ENCODE measurements at regions not wholly inside any gene's neighbourhood (a gene's known extent, or its start where the extent isn't known, plus 50 kb on each side); places are given as distances from the start of the nearest gene placed in this dataset.
"Not testable (repeated sequence)": the region's sequence is repeated elsewhere in the genome, so short reads cannot be mapped to it uniquely, and the experiment has no call there.

GRCh38 chr4:3882316-3882885 lies 116.2 kb downstream of the ADRA2C start:
- H3K4me3 Mint-ChIP-seq; DNase-seq (ENCODE audit: low spot score in 2 of 2); ATAC-seq (ENCODE audit: low read depth); H3K9me3 Mint-ChIP-seq; H3K27ac Mint-ChIP-seq; H3K36me3 Mint-ChIP-seq: not testable (repeated sequence)
- Mint-ChIP-seq H3K4me1 (peaks cover 12% of the 10 kb centered on the region), H3K27me3 (peaks cover 25% of the 10 kb centered on the region)

- H3K9me3 Mint-ChIP-seq; ATAC-seq (ENCODE audit: low read depth); DNase-seq (ENCODE audit: low spot score in 2 of 2); H3K27ac Mint-ChIP-seq; H3K36me3 Mint-ChIP-seq; H3K4me1 Mint-ChIP-seq; H3K4me3 Mint-ChIP-seq: not testable (repeated sequence)
- H3K27me3 Mint-ChIP-seq, result peaks cover 19% of the 10 kb centered on the region
Observed at GRCh38 chr4:3884261-3884660, 118.1 kb downstream of the ADRA2C start.

- not testable (repeated sequence) for H3K4me3 Mint-ChIP-seq; H3K27me3 Mint-ChIP-seq; H3K9me3 Mint-ChIP-seq; H3K4me1 Mint-ChIP-seq; H3K36me3 Mint-ChIP-seq; H3K27ac Mint-ChIP-seq; ATAC-seq (ENCODE audit: low read depth)
- peak; percentile 34 to 36 for DNase-seq (ENCODE audit: low spot score in 2 of 2)
Observed at GRCh38 chr4:3893590-3893989, 127.4 kb downstream of the ADRA2C start.

GRCh38 chr4:3894086-3894959 lies 128.1 kb downstream of the ADRA2C start:
- H3K9me3 Mint-ChIP-seq; H3K4me3 Mint-ChIP-seq; H3K4me1 Mint-ChIP-seq; DNase-seq (ENCODE audit: low spot score in 2 of 2); H3K36me3 Mint-ChIP-seq; ATAC-seq (ENCODE audit: low read depth); H3K27me3 Mint-ChIP-seq; H3K27ac Mint-ChIP-seq: not testable (repeated sequence)

DNA sequence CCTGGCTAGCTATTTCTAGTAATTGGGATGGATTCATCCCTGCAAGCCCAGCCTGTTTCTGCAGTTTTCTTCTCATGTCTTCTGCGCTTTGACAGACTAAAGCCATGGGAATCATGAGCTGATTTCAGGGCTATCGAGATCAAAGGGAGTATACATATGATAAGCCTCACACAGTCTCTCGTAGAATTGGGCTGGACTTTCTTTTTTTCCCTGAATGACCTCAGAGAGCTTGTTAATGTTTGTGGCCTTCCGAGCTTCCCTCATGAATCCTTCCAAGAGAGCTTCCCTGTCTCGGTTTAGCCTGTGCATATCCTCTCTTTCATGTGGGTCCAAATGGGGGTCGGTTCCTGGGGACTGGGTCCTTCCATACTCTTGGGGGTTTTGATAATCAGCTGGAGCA lies 130.3 kb downstream of the ADRA2C start:
- no peak overlapping the region for H3K4me3 Mint-ChIP-seq
- H3K27me3 Mint-ChIP-seq, result peaks cover 4% of the 10 kb centered on the region
- no peaks in the 10 kb centered on the region for H3K9me3 Mint-ChIP-seq
- H3K27ac Mint-ChIP-seq, result no peak overlapping the region
- no peaks in the 10 kb centered on the region for H3K4me1 Mint-ChIP-seq
- ATAC-seq (ENCODE audit: low read depth) (no peak), DNase-seq (ENCODE audit: low spot score in 2 of 2) (no peak)
- no peaks in the 10 kb centered on the region for H3K36me3 Mint-ChIP-seq

- H3K4me3 Mint-ChIP-seq; DNase-seq (ENCODE audit: low spot score in 2 of 2); H3K36me3 Mint-ChIP-seq; H3K9me3 Mint-ChIP-seq; H3K4me1 Mint-ChIP-seq; H3K27me3 Mint-ChIP-seq; H3K27ac Mint-ChIP-seq; ATAC-seq (ENCODE audit: low read depth): not testable (repeated sequence)
Observed at GRCh38 chr4:3896871-3897578, 130.8 kb downstream of the ADRA2C start.

GRCh38 chr4:3898098-3898497 lies 131.9 kb downstream of the ADRA2C start:
- H3K27me3 Mint-ChIP-seq, result peaks cover 4% of the 10 kb centered on the region
- H3K27ac Mint-ChIP-seq, result no peak overlapping the region
- no peaks in the 10 kb centered on the region for H3K9me3 Mint-ChIP-seq
- DNase-seq (ENCODE audit: low spot score in 2 of 2) (no peak), ATAC-seq (ENCODE audit: low read depth) (no peak)
- H3K4me3 Mint-ChIP-seq, result no peak overlapping the region
- no peaks in the 10 kb centered on the region for H3K36me3 Mint-ChIP-seq
- no peaks in the 10 kb centered on the region for H3K4me1 Mint-ChIP-seq

DNA sequence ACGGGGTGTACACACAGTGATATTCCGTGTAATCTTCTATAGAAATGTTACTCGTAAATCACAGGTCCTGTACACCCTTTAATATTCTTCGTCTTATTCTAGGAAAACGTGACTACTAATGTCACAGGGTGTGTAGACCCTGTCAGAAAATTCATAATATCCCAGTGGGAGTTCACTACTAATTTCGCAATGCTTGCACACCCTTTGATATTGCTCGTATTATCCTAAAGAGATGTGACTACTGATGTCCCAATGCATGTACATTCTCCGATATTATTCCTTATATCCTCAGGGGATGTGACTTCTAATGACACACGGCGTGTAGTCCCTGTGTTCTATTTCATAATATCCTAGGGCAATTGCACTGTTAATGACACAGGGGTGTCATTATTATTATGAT lies 132.7 kb downstream of the ADRA2C start:
- not testable (repeated sequence) for H3K27me3 Mint-ChIP-seq; H3K36me3 Mint-ChIP-seq; H3K4me1 Mint-ChIP-seq; DNase-seq (ENCODE audit: low spot score in 2 of 2); H3K9me3 Mint-ChIP-seq; H3K27ac Mint-ChIP-seq; H3K4me3 Mint-ChIP-seq; ATAC-seq (ENCODE audit: low read depth)

DNA sequence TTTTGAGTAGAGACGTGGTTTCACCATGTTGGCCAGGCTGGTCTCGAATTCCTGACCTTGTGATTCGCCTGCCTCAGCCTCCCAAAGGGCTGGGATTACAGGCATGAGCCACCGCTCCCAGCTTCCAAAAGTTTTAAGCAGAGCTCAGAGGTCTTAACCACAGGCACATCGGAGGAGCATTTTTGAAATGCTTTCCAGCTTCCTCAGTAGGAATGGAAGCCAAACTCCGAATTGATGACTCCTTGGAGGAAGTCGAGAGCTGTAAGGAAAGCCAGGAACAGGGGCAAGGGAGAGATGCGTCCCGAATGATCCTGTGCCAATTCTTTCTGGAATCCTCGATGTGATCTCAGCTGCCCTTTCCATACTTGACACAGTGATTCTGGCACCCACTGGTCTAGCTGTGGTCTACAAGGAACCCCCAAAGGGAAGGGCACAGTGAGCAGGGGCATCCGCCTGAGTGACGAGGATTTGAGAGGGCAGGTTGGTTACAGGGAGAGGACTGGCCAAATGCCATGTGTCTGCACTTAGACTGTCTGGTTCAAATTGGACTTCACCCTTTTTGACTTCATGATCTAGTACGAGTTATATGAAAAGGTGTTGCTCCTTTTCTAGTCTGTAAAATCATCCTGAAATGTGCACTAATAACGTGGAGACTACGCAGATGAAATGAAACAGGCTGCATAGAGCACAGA lies 138.2 kb downstream of the ADRA2C start:
- H3K4me3 Mint-ChIP-seq; H3K9me3 Mint-ChIP-seq; H3K27me3 Mint-ChIP-seq; ATAC-seq (ENCODE audit: low read depth); H3K36me3 Mint-ChIP-seq; H3K27ac Mint-ChIP-seq; H3K4me1 Mint-ChIP-seq; DNase-seq (ENCODE audit: low spot score in 2 of 2): not testable (repeated sequence)

DNA sequence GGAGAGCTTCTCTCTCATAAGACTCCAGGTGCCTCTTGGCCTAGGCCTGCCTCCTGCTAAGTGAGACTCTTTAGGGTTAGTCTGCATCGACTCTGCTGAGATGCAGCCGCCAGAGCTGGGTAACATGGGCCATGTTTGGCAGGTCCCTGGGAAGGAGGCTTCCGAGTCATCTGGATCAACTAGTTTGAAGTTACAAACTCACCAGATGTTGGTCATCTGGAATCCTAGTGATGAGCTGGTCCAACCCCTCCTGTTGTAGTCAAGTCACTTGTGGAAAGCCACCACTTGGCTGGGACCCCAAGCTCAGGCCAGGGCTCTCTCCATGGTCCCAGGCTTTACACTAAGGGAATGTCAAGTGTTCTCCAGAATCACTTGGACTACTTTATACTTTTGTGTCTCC lies 143.4 kb downstream of the ADRA2C start:
- not testable (repeated sequence) for H3K9me3 Mint-ChIP-seq; H3K4me3 Mint-ChIP-seq; ATAC-seq (ENCODE audit: low read depth); H3K36me3 Mint-ChIP-seq; H3K27me3 Mint-ChIP-seq; DNase-seq (ENCODE audit: low spot score in 2 of 2); H3K27ac Mint-ChIP-seq; H3K4me1 Mint-ChIP-seq

DNA sequence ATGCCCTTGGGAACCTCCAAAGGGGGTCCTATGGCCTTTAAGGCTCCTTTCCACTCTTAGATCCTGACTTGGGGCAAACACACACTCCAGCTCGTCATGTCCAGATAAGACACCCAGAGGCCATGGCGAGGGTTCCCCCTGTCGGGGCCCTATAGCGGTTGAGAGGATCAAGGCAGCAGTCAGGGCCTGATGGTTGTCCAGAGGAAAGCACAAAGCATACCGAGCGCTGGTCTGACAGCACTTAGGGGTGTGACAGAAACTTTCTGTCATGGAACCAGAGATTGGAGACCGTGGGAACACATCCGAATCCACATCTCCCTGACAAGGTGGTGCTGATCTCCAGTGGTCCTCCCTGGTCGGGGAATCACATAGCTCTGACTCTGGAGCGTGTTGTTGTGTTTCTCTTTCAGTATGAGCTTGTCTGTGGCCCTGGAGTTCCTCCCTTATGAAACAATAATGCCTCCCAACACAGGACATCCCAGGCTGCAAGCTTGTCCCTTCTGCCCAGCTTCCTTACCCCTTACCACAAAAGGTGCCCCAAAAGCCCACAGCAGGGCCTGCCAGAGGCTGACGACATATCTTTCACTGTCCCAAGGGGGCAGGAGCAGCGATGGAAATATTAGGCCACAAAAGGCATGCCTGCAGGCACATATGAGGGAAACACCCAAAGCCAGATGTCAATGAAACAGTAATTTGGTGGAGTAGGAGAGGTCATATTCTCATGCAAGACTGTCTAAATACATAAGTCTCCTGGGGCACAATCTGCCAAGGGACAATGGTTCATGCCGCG lies 144.2 kb downstream of the ADRA2C start:
- H3K4me1 Mint-ChIP-seq; H3K27me3 Mint-ChIP-seq; H3K27ac Mint-ChIP-seq; H3K4me3 Mint-ChIP-seq; ATAC-seq (ENCODE audit: low read depth); DNase-seq (ENCODE audit: low spot score in 2 of 2); H3K36me3 Mint-ChIP-seq; H3K9me3 Mint-ChIP-seq: not testable (repeated sequence)

DNA sequence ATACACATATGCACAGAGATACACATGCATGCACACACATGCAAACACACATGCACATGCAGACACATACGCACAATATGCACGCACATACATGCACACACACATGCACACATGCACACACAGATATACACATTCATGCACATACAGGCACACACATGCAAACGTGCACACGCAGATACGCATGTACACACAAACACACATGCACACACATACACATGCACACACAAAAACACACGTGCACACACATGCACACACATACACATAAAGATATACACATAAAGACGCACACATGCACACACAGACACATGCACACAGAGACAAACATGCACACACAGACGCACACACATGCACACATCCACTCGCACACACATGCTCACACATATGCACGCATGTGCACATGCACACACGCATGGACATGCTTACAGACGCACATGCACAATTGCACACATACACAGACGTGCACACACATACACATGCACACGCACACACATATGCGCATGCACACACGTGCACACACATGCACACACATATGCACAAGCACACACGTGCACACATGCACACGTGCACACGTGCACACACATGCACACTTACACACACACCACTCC lies 145.2 kb downstream of the ADRA2C start:
- no peak for ATAC-seq (ENCODE audit: low read depth)
- peaks cover 8% of the 10 kb centered on the region for H3K27me3 Mint-ChIP-seq
- peaks cover 5% of the 10 kb centered on the region for H3K9me3 Mint-ChIP-seq
- DNase-seq (ENCODE audit: low spot score in 2 of 2), result no peak
- H3K36me3 Mint-ChIP-seq, result no peaks in the 10 kb centered on the region
- peaks cover 3% of the 10 kb centered on the region for H3K4me1 Mint-ChIP-seq
- no peak overlapping the region for H3K27ac Mint-ChIP-seq
- no peak overlapping the region for H3K4me3 Mint-ChIP-seq

DNA sequence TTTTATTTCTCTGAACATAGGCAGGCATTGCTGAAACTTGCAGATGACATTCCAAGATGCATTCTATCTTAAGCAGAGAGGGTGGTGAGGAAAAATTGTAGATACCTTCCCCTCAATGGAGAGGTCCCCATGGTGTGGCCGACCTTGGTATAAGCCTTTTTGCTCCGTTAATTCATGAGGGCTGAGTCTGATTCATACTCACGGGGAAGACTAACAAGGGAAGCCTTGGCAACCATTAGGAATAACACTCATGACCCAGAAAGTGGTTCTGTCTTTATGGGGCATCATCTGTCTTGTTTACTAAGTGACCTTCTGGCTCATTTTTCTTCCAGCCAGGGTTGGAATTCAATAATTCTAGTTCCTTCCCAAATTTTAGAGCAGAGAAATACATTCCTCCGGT lies 148.3 kb downstream of the ADRA2C start:
- not testable (repeated sequence) for H3K4me3 Mint-ChIP-seq; H3K36me3 Mint-ChIP-seq; H3K9me3 Mint-ChIP-seq; DNase-seq (ENCODE audit: low spot score in 2 of 2); H3K4me1 Mint-ChIP-seq; ATAC-seq (ENCODE audit: low read depth); H3K27ac Mint-ChIP-seq; H3K27me3 Mint-ChIP-seq

All from memory B cell (primary cell).